Mucosa of rectum (tissue), 2 donors: ENCODE measurements at regions not wholly inside any gene's neighbourhood (a gene's known extent, or its start where the extent isn't known, plus 50 kb on each side); places are given as distances from the start of the nearest gene placed in this dataset.

Experiments used
- H3K27ac ChIP-seq, 2 donors: one replicate each; pipeline ENCODE4 v1.7.0; 2013; ENCODE audit warnings: inconsistent platforms in 2 of 2, low read depth in 2 of 2, low read length in 2 of 2
- H3K27me3 ChIP-seq, 2 donors: one replicate each; pipeline ENCODE4 v1.7.0; 2013; ENCODE audit warnings: low read length in 2 of 2; ENCODE audit not compliant: control insufficient read depth in 2 of 2, insufficient read depth in 2 of 2
- H3K36me3 ChIP-seq, 2 donors: one replicate each; pipeline ENCODE4 v1.7.0; 2013; ENCODE audit warnings: low read length in 2 of 2; ENCODE audit not compliant: control insufficient read depth in 2 of 2, insufficient read depth in 2 of 2
- H3K4me1 ChIP-seq, 2 donors: one replicate each; pipeline ENCODE4 v1.7.0; 2013; ENCODE audit warnings: low read length in 2 of 2, mild to moderate bottlenecking in 1 of 2; ENCODE audit not compliant: control insufficient read depth in 2 of 2, insufficient read depth in 2 of 2
- H3K4me3 ChIP-seq, 2 donors: one replicate each; pipeline ENCODE4 v1.7.0; 2013; ENCODE audit warnings: low read length in 2 of 2
- H3K9ac ChIP-seq, 2 donors: one replicate each; pipeline ENCODE4 v1.7.0; 2013; ENCODE audit warnings: low read length in 2 of 2, low read depth in 1 of 2, mild to moderate bottlenecking in 1 of 2
- H3K9me3 ChIP-seq, 2 donors: one replicate each; pipeline ENCODE4 v1.7.0; 2013; ENCODE audit warnings: low read length in 2 of 2; ENCODE audit not compliant: control insufficient read depth in 2 of 2
- donor health status: healthy.
- donor health status: Normal muscosa, but diverticular disease.

- H3K27ac ChIP-seq: no peak overlapping the region
- H3K4me1 ChIP-seq: no peaks in the 10 kb centered on the region
- H3K36me3 ChIP-seq: no peaks in the 10 kb centered on the region
- no peaks in the 10 kb centered on the region for H3K27me3 ChIP-seq
- H3K9ac ChIP-seq: no peak overlapping the region
- H3K4me3 ChIP-seq: no peak overlapping the region
- H3K9me3 ChIP-seq: no peaks in the 10 kb centered on the region
Measured at GRCh38 chr17:51454456-51454978, 194.2 kb downstream of the UTP18 start.

DNA sequence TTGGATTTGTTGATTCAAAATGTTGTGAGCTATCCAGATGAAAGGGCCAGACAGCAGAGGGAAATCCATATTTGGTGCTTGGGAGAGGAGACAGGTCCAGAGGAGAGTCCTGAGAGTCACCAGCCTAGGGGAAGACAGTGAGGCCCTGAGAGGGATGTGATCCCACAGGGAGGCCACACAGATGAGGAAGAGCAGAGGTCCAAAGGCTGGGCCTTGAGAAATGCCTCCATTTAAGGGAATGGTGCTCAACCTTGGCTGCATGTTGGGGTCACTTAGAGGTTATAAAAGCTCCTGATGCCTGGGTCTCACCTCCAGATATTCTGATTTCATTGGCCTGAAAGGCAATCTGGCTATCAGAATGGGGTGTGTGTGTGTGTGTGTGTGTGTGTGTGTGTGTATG, 194.9 kb downstream of the UTP18 start:
- Histone ChIP-seq H3K4me1 (no peaks in the 10 kb centered on the region), H3K4me3 (no peak overlapping the region), H3K27ac (no peak overlapping the region), H3K9me3 (no peaks in the 10 kb centered on the region), H3K9ac (no peak overlapping the region), H3K27me3 (no peaks in the 10 kb centered on the region), H3K36me3 (no peaks in the 10 kb centered on the region)

DNA sequence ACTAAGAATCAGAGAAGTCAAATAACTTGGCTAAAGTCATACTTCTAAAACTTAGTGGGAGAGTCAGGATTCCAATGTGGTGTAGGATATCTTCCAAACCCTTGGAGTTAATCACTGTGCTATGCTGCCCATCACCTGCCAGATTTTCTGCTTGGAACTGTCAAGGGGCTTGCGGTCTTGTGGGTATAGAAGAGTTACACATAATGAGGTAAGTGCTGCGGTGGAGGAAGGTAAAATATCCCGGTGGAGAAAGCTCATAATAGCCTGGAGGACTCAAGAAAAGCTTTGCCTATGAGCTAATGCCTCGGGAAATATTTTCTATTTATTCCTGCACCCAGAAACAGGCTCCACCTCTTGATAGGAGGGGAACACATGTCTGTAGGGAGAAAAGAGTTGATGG, 195.6 kb downstream of the UTP18 start:
- no peak overlapping the region for H3K4me3 ChIP-seq
- H3K27ac ChIP-seq: no peak overlapping the region
- H3K4me1 ChIP-seq: no peaks in the 10 kb centered on the region
- no peaks in the 10 kb centered on the region for H3K36me3 ChIP-seq
- H3K9me3 ChIP-seq: no peaks in the 10 kb centered on the region
- no peaks in the 10 kb centered on the region for H3K27me3 ChIP-seq
- no peak overlapping the region for H3K9ac ChIP-seq

GRCh38 chr17:51456942-51457341, 196.6 kb downstream of the UTP18 start:
- H3K36me3 ChIP-seq: no peaks in the 10 kb centered on the region
- H3K4me3 ChIP-seq: no peak overlapping the region
- no peaks in the 10 kb centered on the region for H3K9me3 ChIP-seq
- H3K27me3 ChIP-seq: no peaks in the 10 kb centered on the region
- H3K27ac ChIP-seq: no peak overlapping the region
- no peaks in the 10 kb centered on the region for H3K4me1 ChIP-seq
- H3K9ac ChIP-seq: no peak overlapping the region

DNA sequence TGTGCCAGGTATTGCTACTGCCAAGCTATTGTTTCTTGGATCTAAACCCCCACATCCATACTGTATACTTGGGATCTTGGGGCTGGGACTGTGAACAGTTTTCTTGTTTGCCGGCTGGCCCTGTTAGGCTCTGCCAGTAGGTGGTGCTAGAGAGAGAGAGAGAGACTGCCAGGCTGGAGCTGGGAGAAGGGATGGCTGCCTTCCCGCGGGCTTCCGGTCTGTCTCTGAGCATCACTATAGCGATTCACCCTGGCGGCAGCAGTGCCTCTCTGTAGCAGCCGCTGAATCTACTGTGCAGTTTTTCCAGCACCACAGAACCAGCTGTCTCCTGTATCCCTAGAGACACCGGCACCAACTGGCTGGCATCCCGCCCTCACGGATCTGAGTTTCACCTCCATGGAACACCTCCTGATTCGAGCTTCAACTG, 201.2 kb downstream of the UTP18 start:
- Histone ChIP-seq H3K9me3 (no peaks in the 10 kb centered on the region), H3K36me3 (no peaks in the 10 kb centered on the region), H3K27me3 (no peaks in the 10 kb centered on the region), H3K4me3 (no peak overlapping the region), H3K27ac (no peak overlapping the region), H3K4me1 (no peaks in the 10 kb centered on the region), H3K9ac (no peak overlapping the region)

DNA sequence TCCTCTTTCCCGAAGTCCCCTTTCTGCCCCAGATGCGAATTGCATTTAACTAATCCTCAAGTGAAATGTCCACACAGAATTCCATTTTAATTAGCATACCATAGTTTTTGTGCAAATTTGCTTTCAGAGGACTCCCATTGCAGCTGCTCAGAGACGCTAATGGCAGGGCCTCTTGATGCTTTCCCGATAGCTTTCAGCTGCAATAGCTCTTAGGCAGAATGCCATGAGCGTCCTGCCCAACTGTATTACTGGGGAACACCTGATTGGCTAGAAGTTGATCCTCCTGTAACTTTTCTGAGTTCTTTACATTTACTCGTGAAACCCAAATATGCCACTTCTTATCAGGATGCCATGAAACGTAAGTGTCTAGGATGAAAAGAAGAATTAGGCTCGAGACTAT, 203.0 kb downstream of the UTP18 start:
- Histone ChIP-seq H3K9ac (no peak overlapping the region), H3K27me3 (no peaks in the 10 kb centered on the region), H3K4me1 (no peaks in the 10 kb centered on the region), H3K36me3 (no peaks in the 10 kb centered on the region), H3K4me3 (no peak overlapping the region), H3K27ac (no peak overlapping the region), H3K9me3 (no peaks in the 10 kb centered on the region)

DNA sequence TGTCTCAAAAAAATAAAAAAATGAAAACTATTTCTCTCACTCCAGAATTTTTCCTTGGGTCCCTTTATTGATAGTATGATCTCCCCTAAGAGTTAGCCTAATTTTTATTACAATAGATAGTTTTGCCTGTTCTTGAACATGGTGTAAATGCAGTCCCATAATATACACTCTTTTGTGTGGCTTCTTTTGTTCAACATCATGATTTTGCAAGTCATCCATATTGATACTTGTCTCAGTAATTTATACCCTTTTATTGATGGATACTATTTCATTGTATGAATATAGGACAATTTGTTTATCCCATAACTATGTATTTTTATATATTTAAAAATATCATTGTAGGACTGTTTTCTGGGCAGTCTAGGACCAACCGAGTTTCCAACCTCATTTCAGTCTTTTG, 207.0 kb downstream of the UTP18 start:
- Histone ChIP-seq H3K36me3 (no peaks in the 10 kb centered on the region), H3K9ac (no peak overlapping the region), H3K4me3 (no peak overlapping the region), H3K27me3 (no peaks in the 10 kb centered on the region), H3K9me3 (no peaks in the 10 kb centered on the region), H3K27ac (no peak overlapping the region), H3K4me1 (no peaks in the 10 kb centered on the region)

- H3K9ac ChIP-seq: no peak overlapping the region
- no peaks in the 10 kb centered on the region for H3K4me1 ChIP-seq
- no peaks in the 10 kb centered on the region for H3K36me3 ChIP-seq
- no peaks in the 10 kb centered on the region for H3K9me3 ChIP-seq
- no peak overlapping the region for H3K27ac ChIP-seq
- no peak overlapping the region for H3K4me3 ChIP-seq
- H3K27me3 ChIP-seq: peaks cover 0 to 1% of the 10 kb centered on the region in 2 donors
Measured at GRCh38 chr17:51472670-51473205, 212.4 kb downstream of the UTP18 start.

- no peaks in the 10 kb centered on the region for H3K9me3 ChIP-seq
- no peak overlapping the region for H3K9ac ChIP-seq
- no peaks in the 10 kb centered on the region for H3K36me3 ChIP-seq
- H3K4me3 ChIP-seq: no peak overlapping the region
- H3K27me3 ChIP-seq: peaks cover 0 to 1% of the 10 kb centered on the region in 2 donors
- H3K4me1 ChIP-seq: no peaks in the 10 kb centered on the region
- H3K27ac ChIP-seq: no peak overlapping the region
Measured at GRCh38 chr17:51474764-51475163, 214.4 kb downstream of the UTP18 start.

GRCh38 chr17:51475730-51476129, 215.4 kb downstream of the UTP18 start:
- no peaks in the 10 kb centered on the region for H3K4me1 ChIP-seq
- H3K9ac ChIP-seq: no peak overlapping the region
- peaks cover 0 to 1% of the 10 kb centered on the region in 2 donors for H3K27me3 ChIP-seq
- H3K9me3 ChIP-seq: no peaks in the 10 kb centered on the region
- H3K4me3 ChIP-seq: no peak overlapping the region
- H3K36me3 ChIP-seq: no peaks in the 10 kb centered on the region
- no peak overlapping the region for H3K27ac ChIP-seq

DNA sequence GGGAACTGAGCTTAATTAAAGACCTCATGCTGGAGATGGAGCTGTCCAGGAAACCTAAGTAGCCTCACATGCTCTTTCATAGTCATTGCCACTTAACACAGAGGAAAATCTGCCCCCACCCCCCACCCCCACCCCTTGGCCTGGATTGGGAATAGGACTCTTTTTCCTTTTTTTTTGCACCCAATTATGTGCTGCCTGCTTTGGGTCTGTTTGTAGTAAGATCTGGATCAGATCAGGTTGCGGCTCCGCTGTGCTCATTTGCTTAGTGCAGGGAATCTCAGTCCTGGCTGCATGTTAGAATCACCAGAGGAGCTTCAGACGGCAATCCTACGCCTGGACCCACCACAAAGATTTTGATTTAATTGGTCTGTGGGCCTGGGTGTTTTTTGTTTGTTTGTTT, 219.0 kb downstream of the UTP18 start:
- Histone ChIP-seq H3K36me3 (no peaks in the 10 kb centered on the region), H3K9ac (no peak overlapping the region)

More for the DNA sequence above, 219.0 kb downstream of the UTP18 start:
- Histone ChIP-seq H3K27me3 (peaks cover 0 to 1% of the 10 kb centered on the region in 2 donors), H3K4me3 (no peak overlapping the region), H3K4me1 (no peaks in the 10 kb centered on the region), H3K27ac (no peak overlapping the region), H3K9me3 (no peaks in the 10 kb centered on the region)
